HL-60 (cell line): ENCODE measurements at regions not wholly inside any gene's neighbourhood (a gene's known extent, or its start where the extent isn't known, plus 50 kb on each side); places are given as distances from the start of the nearest gene placed in this dataset.

ENCODE experiments used
- CTCF ChIP-seq: IDR thresholded peaks from one replicate; pipeline ENCODE4 v1.5.1; 2011; ENCODE audit warnings: low read length, control low read depth, inconsistent platforms; ENCODE audit not compliant: insufficient read depth
- GABPA ChIP-seq: IDR thresholded peaks from 2 replicates; pipeline ENCODE4 v1.6.1; 2012; ENCODE audit warnings: low read depth
- POLR2AphosphoS5 ChIP-seq: IDR thresholded peaks from 2 replicates; pipeline ENCODE4 v1.6.1; 2012; ENCODE audit warnings: low read depth
- REST ChIP-seq: IDR thresholded peaks from 2 replicates; pipeline ENCODE4 v1.6.1; 2012; ENCODE audit warnings: low read depth; ENCODE audit not compliant: insufficient replicate concordance
- SPI1 ChIP-seq: IDR thresholded peaks from 2 replicates; pipeline ENCODE4 v1.6.1; 2012; ENCODE audit warnings: low read depth, mild to moderate bottlenecking, borderline replicate concordance

GRCh38 chr3:6098516-6099157, 762.3 kb upstream of the GRM7 start:
- TF ChIP-seq CTCF, result no peak
- TF ChIP-seq POLR2AphosphoS5, result no peak
- TF ChIP-seq REST, result no peak
- no peak for TF ChIP-seq SPI1
- TF ChIP-seq GABPA, result no peak
